WTC11 (cell line): ENCODE measurements at regions not wholly inside any gene's neighbourhood (a gene's known extent, or its start where the extent isn't known, plus 50 kb on each side); places are given as distances from the start of the nearest gene placed in this dataset.

ENCODE experiments used
- ATAC-seq: fragments of 200-7000 bp; cut with Tn5 transposase; 2 replicates; pipeline ENCODE4 v1.10.0; 2021; ENCODE audit warnings: mild to moderate bottlenecking, moderate library complexity
- CTCF ChIA-PET: fragments of 300-600 bp; sonication (Branson Sonifier 250); formaldehyde crosslinking; loops from one replicate; lab custom pipeline; 2021; ENCODE audit warnings: antibody characterized with exemption; lab: Charles Lee
- POLR2A ChIA-PET: fragments of 350-600 bp; sonication (Branson Sonifier 250); formaldehyde crosslinking; loops from one replicate; lab custom pipeline; 2021; ENCODE audit warnings: antibody characterized with exemption; lab: Charles Lee
- DNase-seq: peaks from one replicate; pipeline ENCODE4 v3.0.0; 2021; ENCODE audit warnings: low spot score
- H3K27ac Mint-ChIP-seq: 2 replicates; pipeline ENCODE4 v1.8.0; 2021; ENCODE audit warnings: mixed read lengths
- H3K27me3 Mint-ChIP-seq: 2 replicates; pipeline ENCODE4 v1.8.0; 2021; ENCODE audit warnings: low read depth, mild to moderate bottlenecking, moderate library complexity, mixed read lengths
- H3K36me3 Mint-ChIP-seq: 2 replicates; pipeline ENCODE4 v1.8.0; 2021; ENCODE audit warnings: mixed read lengths
- H3K4me1 Mint-ChIP-seq: 2 replicates; pipeline ENCODE4 v1.8.0; 2022; ENCODE audit warnings: mixed read lengths
- H3K4me3 Mint-ChIP-seq: 2 replicates; pipeline ENCODE4 v1.8.0; 2021; ENCODE audit warnings: mild to moderate bottlenecking, moderate library complexity, mixed read lengths
- H3K9me3 Mint-ChIP-seq: 2 replicates; pipeline ENCODE4 v1.8.0; 2021; ENCODE audit warnings: mixed read lengths
- AR ChIP-seq: fragments of 250-450 bp; sonication (Bioruptor Pico); IDR thresholded peaks from 2 replicates; pipeline ENCODE4 v1.9.0; 2021; ENCODE audit warnings: mild to moderate bottlenecking
- ATF2 ChIP-seq: sonication (generic); formaldehyde crosslinking; IDR thresholded peaks from 2 replicates; pipeline ENCODE4 v1.8.1; 2022; ENCODE audit warnings: low read depth, missing genetic modification reagents, borderline replicate concordance
- CTCF ChIP-seq: fragments of 200-600 bp; IDR thresholded peaks from 2 replicates; pipeline ENCODE4 v1.8.0; 2022; ENCODE audit warnings: antibody characterized with exemption
- FOXJ3 ChIP-seq: sonication (generic); formaldehyde crosslinking; IDR thresholded peaks from 2 replicates; pipeline ENCODE4 v1.9.0; 2021; ENCODE audit warnings: missing genetic modification reagents, mild to moderate bottlenecking, borderline replicate concordance
- IRF1 ChIP-seq: sonication (generic); formaldehyde crosslinking; IDR thresholded peaks from 2 replicates; pipeline ENCODE4 v1.8.0; 2023; ENCODE audit warnings: missing genetic modification reagents
- JAZF1 ChIP-seq: fragments of 250-450 bp; sonication (Bioruptor Pico); IDR thresholded peaks from 2 replicates; pipeline ENCODE4 v1.9.0; 2021; ENCODE audit warnings: moderate library complexity, mild to moderate bottlenecking, inconsistent platforms
- MYBL2 ChIP-seq: sonication (generic); formaldehyde crosslinking; IDR thresholded peaks from 2 replicates; pipeline ENCODE4 v1.8.1; 2023; ENCODE audit warnings: mild to moderate bottlenecking, moderate library complexity, missing genetic modification reagents
- NFE2L1 ChIP-seq: sonication (generic); formaldehyde crosslinking; IDR thresholded peaks from 2 replicates; pipeline ENCODE4 v1.8.1; 2023; ENCODE audit warnings: missing genetic modification reagents
- SMAD3 ChIP-seq: sonication (generic); formaldehyde crosslinking; IDR thresholded peaks from 2 replicates; pipeline ENCODE4 v1.8.0; 2022; ENCODE audit warnings: missing genetic modification reagents, mild to moderate bottlenecking, borderline replicate concordance
- SOX15 ChIP-seq: fragments of 250-450 bp; sonication (Bioruptor Pico); IDR thresholded peaks from 2 replicates; pipeline ENCODE4 v1.9.0; 2021; ENCODE audit warnings: mild to moderate bottlenecking
- USF1 ChIP-seq: sonication (generic); formaldehyde crosslinking; IDR thresholded peaks from 2 replicates; pipeline ENCODE4 v1.8.0; 2022; ENCODE audit warnings: mild to moderate bottlenecking, missing genetic modification reagents
- USF2 ChIP-seq: sonication (generic); formaldehyde crosslinking; IDR thresholded peaks from 2 replicates; pipeline ENCODE4 v1.8.1; 2023; ENCODE audit warnings: mild to moderate bottlenecking, missing genetic modification reagents, moderate library complexity
- ZBTB21 ChIP-seq: sonication (generic); formaldehyde crosslinking; IDR thresholded peaks from 2 replicates; pipeline ENCODE4 v1.8.1; 2023; ENCODE audit warnings: mild to moderate bottlenecking, missing genetic modification reagents, borderline replicate concordance
- ZNF423 ChIP-seq: fragments of 250-450 bp; sonication (Bioruptor Pico); IDR thresholded peaks from 2 replicates; pipeline ENCODE4 v2.1.2; 2022; ENCODE audit warnings: mild to moderate bottlenecking, moderate library complexity

GRCh38 chr7:109376576-109376975 lies 806.9 kb downstream of the DNAJB9 start (continued):
- no peak for TF ChIP-seq ZNF423

- no peaks in the 10 kb centered on the region for H3K36me3 Mint-ChIP-seq
- ChIA-PET POLR2A (no interaction called here), CTCF (no interaction called here)
- no peak for ATAC-seq
- no peak overlapping the region for H3K4me3 Mint-ChIP-seq
- no peaks in the 10 kb centered on the region for H3K27me3 Mint-ChIP-seq
- H3K4me1 Mint-ChIP-seq: no peaks in the 10 kb centered on the region
- DNase-seq: no peak
- H3K9me3 Mint-ChIP-seq: no peaks in the 10 kb centered on the region
- TF ChIP-seq USF1 (CRISPR knock-in tag) (no peak), JAZF1 (CRISPR knock-in tag) (no peak), MYBL2 (CRISPR knock-in tag) (no peak), USF2 (CRISPR knock-in tag) (no peak), CTCF (no peak), IRF1 (CRISPR knock-in tag) (no peak), FOXJ3 (CRISPR knock-in tag) (no peak), SMAD3 (CRISPR knock-in tag) (no peak)
- TF ChIP-seq, all 79 proteins: peak for 0
- H3K27ac Mint-ChIP-seq: no peak overlapping the region
Measured at GRCh38 chr7:109377076-109377884, 807.6 kb downstream of the DNAJB9 start.

- DNase-seq (no peak), ATAC-seq (no peak)
- H3K4me3 Mint-ChIP-seq: no peak overlapping the region
- H3K36me3 Mint-ChIP-seq: no peaks in the 10 kb centered on the region
- ChIA-PET CTCF (no interaction called here), POLR2A (no interaction called here)
- TF ChIP-seq ZBTB21: no peak
- TF ChIP-seq SOX15 (CRISPR knock-in tag): no peak
- no peak for TF ChIP-seq ZNF423
- no peak for TF ChIP-seq NFE2L1 (CRISPR knock-in tag)
- no peak for TF ChIP-seq AR
- TF ChIP-seq ATF2 (CRISPR knock-in tag): no peak
- no peaks in the 10 kb centered on the region for H3K27me3 Mint-ChIP-seq
- no peaks in the 10 kb centered on the region for H3K4me1 Mint-ChIP-seq
- no peak overlapping the region for H3K27ac Mint-ChIP-seq
- peaks cover 5% of the 10 kb centered on the region; the same call in 1 of the 2 replicates for H3K9me3 Mint-ChIP-seq
Measured at GRCh38 chr7:109386959-109387358, 817.3 kb downstream of the DNAJB9 start.
